Upper lobe of left lung (tissue), 4 donors: ENCODE measurements at regions not wholly inside any gene's neighbourhood (a gene's known extent, or its start where the extent isn't known, plus 50 kb on each side); places are given as distances from the start of the nearest gene placed in this dataset.

Experiments
- EP300 ChIP-seq, 4 donors: sonication (generic); formaldehyde crosslinking; IDR thresholded peaks; one replicate each; pipeline ENCODE4 v1.5.1; 2017; ENCODE audit warnings: antibody characterized with exemption in 4 of 4, control low read depth in 2 of 4
- POLR2A ChIP-seq, 4 donors: fragments of 450-650 bp; IDR thresholded peaks; one replicate each; pipeline ENCODE4 v1.5.1; 2016 to 2017; ENCODE audit warnings: antibody characterized with exemption in 4 of 4, mild to moderate bottlenecking in 2 of 4
- TF ChIP-seq, protein P1 (sequence below), 6 experiments: fragments of 450-650 bp in 4 of 6; fragments of 200-600 bp in 2 of 6; sonication (generic) in 2 of 6; IDR thresholded peaks; one replicate each; pipeline ENCODE4 v1.5.1; 2016 to 2019; ENCODE audit warnings: antibody characterized with exemption in 6 of 6

DNA sequence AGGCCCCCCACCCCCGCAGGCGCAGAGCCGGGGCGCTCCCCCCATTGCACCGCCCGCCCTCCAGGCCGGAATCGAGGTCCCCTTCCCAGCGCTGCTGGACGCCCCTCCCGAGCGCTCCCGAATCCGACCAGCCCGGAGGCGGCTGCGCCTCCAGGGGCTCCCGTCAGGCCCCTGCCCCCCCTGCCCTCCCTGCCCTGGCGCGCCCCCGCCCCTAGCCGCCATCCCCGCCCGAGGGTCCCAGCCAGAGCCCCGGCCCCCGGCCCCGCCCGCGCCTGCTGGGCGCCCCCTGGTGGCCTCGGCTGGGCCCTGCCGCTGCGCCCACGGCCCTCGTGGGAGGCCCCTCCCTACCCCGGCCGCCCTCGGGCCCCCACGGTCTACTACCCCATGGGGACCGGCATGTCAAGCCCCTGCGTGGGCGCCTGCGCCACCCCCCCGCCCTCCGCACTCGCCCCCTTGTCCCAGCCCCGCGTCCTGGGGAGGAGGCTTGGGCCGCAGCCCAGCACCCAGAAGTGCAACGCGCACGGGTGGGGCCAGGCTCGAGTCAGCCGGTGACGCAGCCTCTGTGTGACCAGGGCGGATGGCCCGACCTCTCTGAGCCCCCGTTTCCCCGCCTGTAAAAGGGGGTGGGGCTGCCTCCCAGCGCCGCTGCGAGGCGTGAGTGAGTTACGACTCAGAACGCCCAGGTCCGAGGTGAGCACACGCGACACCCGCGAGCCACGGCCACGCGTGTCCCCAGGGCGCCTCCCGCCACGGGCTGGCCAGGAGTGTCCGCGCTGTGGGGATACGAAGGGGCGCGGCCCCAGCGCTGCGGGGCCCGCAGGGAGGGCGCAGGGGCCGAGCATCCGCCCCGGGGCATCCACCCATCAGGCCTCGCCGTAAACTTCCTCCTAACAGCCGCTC lies 104.9 kb downstream of the FAM53A start:
- TF ChIP-seq POLR2A (IDR thresholded peaks at IDR 0.05) (peak in 2 of 4 donors; percentile 7 to 66), EP300 (IDR thresholded peaks at IDR 0.05) (no peak)
- TF ChIP-seq, protein P1, sequence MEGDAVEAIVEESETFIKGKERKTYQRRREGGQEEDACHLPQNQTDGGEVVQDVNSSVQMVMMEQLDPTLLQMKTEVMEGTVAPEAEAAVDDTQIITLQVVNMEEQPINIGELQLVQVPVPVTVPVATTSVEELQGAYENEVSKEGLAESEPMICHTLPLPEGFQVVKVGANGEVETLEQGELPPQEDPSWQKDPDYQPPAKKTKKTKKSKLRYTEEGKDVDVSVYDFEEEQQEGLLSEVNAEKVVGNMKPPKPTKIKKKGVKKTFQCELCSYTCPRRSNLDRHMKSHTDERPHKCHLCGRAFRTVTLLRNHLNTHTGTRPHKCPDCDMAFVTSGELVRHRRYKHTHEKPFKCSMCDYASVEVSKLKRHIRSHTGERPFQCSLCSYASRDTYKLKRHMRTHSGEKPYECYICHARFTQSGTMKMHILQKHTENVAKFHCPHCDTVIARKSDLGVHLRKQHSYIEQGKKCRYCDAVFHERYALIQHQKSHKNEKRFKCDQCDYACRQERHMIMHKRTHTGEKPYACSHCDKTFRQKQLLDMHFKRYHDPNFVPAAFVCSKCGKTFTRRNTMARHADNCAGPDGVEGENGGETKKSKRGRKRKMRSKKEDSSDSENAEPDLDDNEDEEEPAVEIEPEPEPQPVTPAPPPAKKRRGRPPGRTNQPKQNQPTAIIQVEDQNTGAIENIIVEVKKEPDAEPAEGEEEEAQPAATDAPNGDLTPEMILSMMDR (IDR thresholded peaks at IDR 0.05): peak; percentile 63 to 98 (median 69)
